Mesenchymal stem cell (in vitro differentiated cells and primary cell): ENCODE measurements at regions not wholly inside any gene's neighbourhood (a gene's known extent, or its start where the extent isn't known, plus 50 kb on each side); places are given as distances from the start of the nearest gene placed in this dataset.

ENCODE experiments used
- DNase-seq: peaks from one replicate; pipeline ENCODE4 v3.0.0-alpha.2; 2013
- H2AFZ ChIP-seq: one replicate; pipeline ENCODE4 v1.6.1; 2013; ENCODE audit warnings: low read depth, mild to moderate bottlenecking, control low read depth, inconsistent platforms, low read length, moderate library complexity
- H2AK5ac ChIP-seq: 2 replicates; pipeline ENCODE4 v1.6.1; 2013; ENCODE audit warnings: low read length, moderate library complexity, mild to moderate bottlenecking, inconsistent platforms; ENCODE audit not compliant: severe bottlenecking
- H2BK120ac ChIP-seq: one replicate; pipeline ENCODE4 v1.6.1; 2013; ENCODE audit warnings: low read depth, mild to moderate bottlenecking, inconsistent platforms, low read length, moderate library complexity
- H2BK12ac ChIP-seq, 2 experiments: one replicate each; pipeline ENCODE4 v1.6.1; 2013; ENCODE audit warnings: inconsistent platforms in 2 of 2, low read length in 2 of 2, mild to moderate bottlenecking in 2 of 2, moderate library complexity in 2 of 2, control low read depth in 1 of 2
- H2BK15ac ChIP-seq: one replicate; pipeline ENCODE4 v1.6.1; 2013; ENCODE audit warnings: mild to moderate bottlenecking, low read depth, inconsistent platforms; ENCODE audit not compliant: poor library complexity, severe bottlenecking
- H2BK5ac ChIP-seq: 2 replicates; pipeline ENCODE4 v1.6.1; 2013; ENCODE audit warnings: low read depth, mild to moderate bottlenecking, low read length, control low read depth, inconsistent platforms; ENCODE audit not compliant: poor library complexity, severe bottlenecking
- H3K14ac ChIP-seq, 2 experiments: one replicate each; pipeline ENCODE4 v1.6.1; 2013; ENCODE audit warnings: inconsistent platforms in 2 of 2, low read length in 2 of 2, control low read depth in 1 of 2, mild to moderate bottlenecking in 1 of 2, moderate library complexity in 1 of 2
- H3K18ac ChIP-seq, 2 experiments: one replicate each; pipeline ENCODE4 v1.6.1; 2013; ENCODE audit warnings: inconsistent platforms in 2 of 2, low read length in 2 of 2, control low read depth in 1 of 2, low read depth in 1 of 2, mild to moderate bottlenecking in 1 of 2
- H3K23ac ChIP-seq, 2 experiments: one replicate each; pipeline ENCODE4 v1.6.1; 2013; ENCODE audit warnings: inconsistent platforms in 2 of 2, low read length in 2 of 2, mild to moderate bottlenecking in 2 of 2, moderate library complexity in 2 of 2, control low read depth in 1 of 2
- H3K27ac ChIP-seq: 2 replicates; pipeline ENCODE4 v1.5.1; 2013; ENCODE audit warnings: mild to moderate bottlenecking, moderate library complexity, low read length, control low read depth, inconsistent platforms; ENCODE audit not compliant: poor library complexity, severe bottlenecking
- H3K27me3 ChIP-seq, 2 experiments: 2 replicates each; pipeline versions ENCODE4 v1.6.1 to v1.7.0; 2013; ENCODE audit warnings: low read length in 2 of 2, mild to moderate bottlenecking in 2 of 2, moderate library complexity in 2 of 2, control low read depth in 1 of 2, inconsistent platforms in 1 of 2; ENCODE audit not compliant: control insufficient read depth in 1 of 2, insufficient read depth in 1 of 2
- H3K36me3 ChIP-seq, 2 experiments: 2 replicates each; pipeline versions ENCODE4 v1.6.1 to v1.7.0; 2013; ENCODE audit warnings: low read length in 2 of 2, control low read depth in 1 of 2, inconsistent platforms in 1 of 2, low read depth in 1 of 2, mild to moderate bottlenecking in 1 of 2; ENCODE audit not compliant: insufficient read depth in 2 of 2, control insufficient read depth in 1 of 2
- H3K4ac ChIP-seq, 2 experiments: one replicate each; pipeline ENCODE4 v1.6.1; 2013; ENCODE audit warnings: inconsistent platforms in 2 of 2, low read length in 2 of 2, mild to moderate bottlenecking in 2 of 2, moderate library complexity in 2 of 2, control low read depth in 1 of 2, low read depth in 1 of 2
- H3K4me1 ChIP-seq: 2 replicates; pipeline ENCODE4 v1.6.1; 2013; ENCODE audit warnings: low read depth, low read length, control low read depth; ENCODE audit not compliant: control insufficient read depth, insufficient read depth
- H3K4me2 ChIP-seq: 2 replicates; pipeline ENCODE4 v1.6.1; 2013; ENCODE audit warnings: low read length, mild to moderate bottlenecking, inconsistent platforms; ENCODE audit not compliant: poor library complexity, severe bottlenecking
- H3K4me3 ChIP-seq, 2 experiments: 2 replicates each; pipeline versions ENCODE4 v1.5.1 to v1.7.0; 2013; ENCODE audit warnings: low read length in 2 of 2, mild to moderate bottlenecking in 2 of 2, control low read depth in 1 of 2, low read depth in 1 of 2; ENCODE audit not compliant: insufficient read depth in 1 of 2
- H3K79me1 ChIP-seq: replicated peaks from 2 replicates; pipeline ENCODE4 v1.6.1; 2013; ENCODE audit warnings: mild to moderate bottlenecking, control low read depth, low read length, inconsistent platforms; ENCODE audit not compliant: poor library complexity, severe bottlenecking
- H3K9ac ChIP-seq: 2 replicates; pipeline ENCODE4 v1.7.0; 2013; ENCODE audit warnings: mild to moderate bottlenecking, low read length, moderate library complexity
- H3K9me3 ChIP-seq: 2 replicates; pipeline ENCODE4 v1.7.0; 2013; ENCODE audit warnings: mild to moderate bottlenecking, low read length; ENCODE audit not compliant: control insufficient read depth
- H4K8ac ChIP-seq: one replicate; pipeline ENCODE4 v1.6.1; 2013; ENCODE audit warnings: inconsistent platforms, mild to moderate bottlenecking, low read length, moderate library complexity
- H4K91ac ChIP-seq: one replicate; pipeline ENCODE4 v1.6.1; 2013; ENCODE audit warnings: mild to moderate bottlenecking, low read length, inconsistent platforms
- WGBS: methylation state at CpG from one replicate; pipeline ENCODE4 v1.1.7; 2013; ENCODE audit warnings: mixed read lengths; 5-methylcytosine and 5-hydroxymethylcytosine counted together

- H3K18ac ChIP-seq, result no peak overlapping the region
- H3K9me3 ChIP-seq, result no peaks in the 10 kb centered on the region
- H4K8ac ChIP-seq, result no peak overlapping the region
- peak overlapping the region; percentile 12 for H2BK5ac ChIP-seq
- H2AK5ac ChIP-seq, result peak overlapping the region; percentile 28
- no peak overlapping the region for H3K4me3 ChIP-seq
- no peaks in the 10 kb centered on the region for H3K79me1 ChIP-seq
- no peak overlapping the region for H2AFZ ChIP-seq
- peaks cover 2% of the 10 kb centered on the region for H3K4me1 ChIP-seq
- no peak overlapping the region for H4K91ac ChIP-seq
- H2BK12ac ChIP-seq, result no peak overlapping the region
- no peak overlapping the region for H3K4me2 ChIP-seq
- H3K36me3 ChIP-seq, result no peaks in the 10 kb centered on the region
- H3K4ac ChIP-seq, result no peak overlapping the region
- H3K27ac ChIP-seq, result peak overlapping the region; percentile 41
- H2BK120ac ChIP-seq, result no peak overlapping the region
- H3K14ac ChIP-seq, result no peak overlapping the region
- 58% methylated on average over 3 of the region's 3 CpGs for WGBS
- no peak overlapping the region for H3K9ac ChIP-seq
- H3K23ac ChIP-seq, result no peak overlapping the region
- DNase-seq, result no peak
- H3K27me3 ChIP-seq, result no peaks in the 10 kb centered on the region
- H2BK15ac ChIP-seq, result no peak overlapping the region
These were observed 110.7 kb downstream of the TFAP2B start for GRCh38 chr6:50929323-50929722.

- Histone ChIP-seq H4K91ac (no peak overlapping the region), H3K79me1 (no peaks in the 10 kb centered on the region), H3K4me2 (no peak overlapping the region), H3K14ac (no peak overlapping the region), H2BK120ac (no peak overlapping the region), H3K27me3 (no peaks in the 10 kb centered on the region), H4K8ac (no peak overlapping the region), H3K9me3 (no peaks in the 10 kb centered on the region), H2BK12ac (no peak overlapping the region), H3K4me3 (no peak overlapping the region), H3K9ac (no peak overlapping the region), H2BK15ac (no peak overlapping the region), H2AFZ (no peak overlapping the region), H3K23ac (no peak overlapping the region), H3K4me1 (peaks cover 5% of the 10 kb centered on the region), H3K27ac (no peak overlapping the region), H2BK5ac (peak overlapping the region; percentile 1), H3K18ac (no peak overlapping the region), H2AK5ac (peak overlapping the region; percentile 85), H3K36me3 (no peaks in the 10 kb centered on the region), H3K4ac (no peak overlapping the region)
- DNase-seq, result no peak
These were observed 116.8 kb downstream of the TFAP2B start for GRCh38 chr6:50935442-50935841.

GRCh38 chr6:50936277-50936681 lies 117.6 kb downstream of the TFAP2B start:
- Histone ChIP-seq H3K4me1 (peaks cover 4% of the 10 kb centered on the region), H3K4ac (no peak overlapping the region), H4K8ac (no peak overlapping the region), H3K23ac (no peak overlapping the region), H3K79me1 (no peaks in the 10 kb centered on the region), H3K4me2 (no peak overlapping the region), H2AFZ (no peak overlapping the region), H2BK5ac (no peak overlapping the region), H3K9ac (no peak overlapping the region), H3K27ac (peak overlapping the region; percentile 19), H3K18ac (no peak overlapping the region), H2BK12ac (no peak overlapping the region), H2AK5ac (no peak overlapping the region), H3K14ac (no peak overlapping the region), H3K27me3 (no peaks in the 10 kb centered on the region), H3K36me3 (no peaks in the 10 kb centered on the region), H3K9me3 (no peaks in the 10 kb centered on the region), H4K91ac (no peak overlapping the region), H2BK15ac (no peak overlapping the region), H2BK120ac (no peak overlapping the region), H3K4me3 (no peak overlapping the region)
- WGBS, result 10% methylated on average over 1 of the region's 1 CpG
- DNase-seq, result no peak

- Histone ChIP-seq H3K27me3 (no peaks in the 10 kb centered on the region), H2BK120ac (no peak overlapping the region), H3K4me2 (no peak overlapping the region), H3K4me1 (peaks cover 4% of the 10 kb centered on the region), H2AFZ (no peak overlapping the region), H3K9me3 (no peaks in the 10 kb centered on the region), H3K4me3 (no peak overlapping the region), H2BK15ac (no peak overlapping the region), H3K36me3 (no peaks in the 10 kb centered on the region), H3K18ac (no peak overlapping the region), H3K27ac (no peak overlapping the region), H2AK5ac (no peak overlapping the region), H4K91ac (no peak overlapping the region), H3K9ac (no peak overlapping the region), H3K23ac (no peak overlapping the region), H4K8ac (no peak overlapping the region), H2BK12ac (no peak overlapping the region), H3K79me1 (no peaks in the 10 kb centered on the region), H2BK5ac (no peak overlapping the region), H3K14ac (no peak overlapping the region), H3K4ac (no peak overlapping the region)
- no peak for DNase-seq
- no CpG with 5 or more reads among the region's 1 CpG for WGBS
These were observed 121.3 kb downstream of the TFAP2B start for GRCh38 chr6:50939931-50940330.
